Activated CD8-positive, alpha-beta memory T cell treated with anti-CD3 and anti-CD28 coated beads for 1 hour (primary cell): ENCODE measurements at regions not wholly inside any gene's neighbourhood (a gene's known extent, or its start where the extent isn't known, plus 50 kb on each side); places are given as distances from the start of the nearest gene placed in this dataset.

Experiments
- DNase-seq, 2 donors: peaks; one replicate each; pipeline ENCODE4 v3.0.0-alpha.2; 2020; ENCODE audit warnings: low read depth in 1 of 2; ENCODE audit errors: extremely low read depth in 1 of 2

GRCh38 chr7:67807826-67808225 is 811.2 kb downstream of the TYW1 start:
- no peak for DNase-seq

GRCh38 chr7:67809586-67809985 is 813.0 kb downstream of the TYW1 start:
- DNase-seq, result no peak

- no peak for DNase-seq
Observed at GRCh38 chr7:67813621-67814292, 817.1 kb downstream of the TYW1 start.

GRCh38 chr7:67817481-67817880 is 820.8 kb downstream of the TYW1 start:
- DNase-seq, result no peak

DNA sequence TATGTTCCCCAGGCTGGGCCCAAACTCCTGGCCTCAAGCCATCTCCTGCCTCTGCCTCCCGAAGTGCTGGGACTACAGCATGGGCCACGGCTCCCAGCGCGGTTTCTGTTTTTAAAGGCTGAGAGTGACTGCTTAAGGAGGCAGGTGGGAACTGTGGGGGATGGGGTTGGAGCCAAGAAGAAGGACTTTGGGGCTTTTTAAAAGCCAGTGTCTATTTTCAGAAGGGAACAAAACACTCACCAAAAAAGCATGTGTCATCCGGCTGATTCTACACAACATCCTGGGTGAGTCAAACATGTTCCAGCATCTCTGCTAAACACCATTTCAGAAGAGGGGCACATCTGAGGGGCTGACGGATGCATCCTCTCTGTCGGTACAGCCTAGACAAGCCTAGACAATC is 824.5 kb downstream of the TYW1 start:
- DNase-seq, result no peak

GRCh38 chr7:67823345-67823744 is 826.7 kb downstream of the TYW1 start:
- no peak for DNase-seq

GRCh38 chr7:67825356-67825755 is 828.7 kb downstream of the TYW1 start:
- DNase-seq, result no peak

- no peak for DNase-seq
Observed at GRCh38 chr7:67841896-67842295, 845.3 kb downstream of the TYW1 start.

DNA sequence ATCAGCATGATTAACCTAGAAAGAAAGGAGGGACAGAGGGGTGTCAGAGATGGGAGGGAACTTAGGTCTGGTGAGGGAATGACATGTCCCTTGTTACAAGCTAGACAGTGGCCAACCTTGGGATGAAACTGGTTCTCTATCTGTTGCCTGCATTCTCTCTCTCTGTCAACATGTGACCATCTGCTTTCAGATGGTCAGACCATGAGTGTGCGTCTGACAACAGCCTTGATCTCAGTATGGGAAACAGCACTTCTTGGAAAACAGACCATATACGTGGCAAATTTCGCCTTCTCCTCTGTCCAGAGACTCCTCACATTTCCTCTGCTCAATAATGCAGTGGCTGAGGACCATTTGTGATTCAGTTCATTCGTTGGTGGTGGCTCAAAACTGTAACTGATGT is 845.9 kb downstream of the TYW1 start:
- DNase-seq, result no peak

- no peak for DNase-seq
Observed at GRCh38 chr7:67843001-67843565, 846.5 kb downstream of the TYW1 start.

- no peak for DNase-seq
Observed at GRCh38 chr7:67843615-67844014, 847.0 kb downstream of the TYW1 start.

GRCh38 chr7:67847092-67847787 is 850.6 kb downstream of the TYW1 start:
- DNase-seq, result no peak

DNA sequence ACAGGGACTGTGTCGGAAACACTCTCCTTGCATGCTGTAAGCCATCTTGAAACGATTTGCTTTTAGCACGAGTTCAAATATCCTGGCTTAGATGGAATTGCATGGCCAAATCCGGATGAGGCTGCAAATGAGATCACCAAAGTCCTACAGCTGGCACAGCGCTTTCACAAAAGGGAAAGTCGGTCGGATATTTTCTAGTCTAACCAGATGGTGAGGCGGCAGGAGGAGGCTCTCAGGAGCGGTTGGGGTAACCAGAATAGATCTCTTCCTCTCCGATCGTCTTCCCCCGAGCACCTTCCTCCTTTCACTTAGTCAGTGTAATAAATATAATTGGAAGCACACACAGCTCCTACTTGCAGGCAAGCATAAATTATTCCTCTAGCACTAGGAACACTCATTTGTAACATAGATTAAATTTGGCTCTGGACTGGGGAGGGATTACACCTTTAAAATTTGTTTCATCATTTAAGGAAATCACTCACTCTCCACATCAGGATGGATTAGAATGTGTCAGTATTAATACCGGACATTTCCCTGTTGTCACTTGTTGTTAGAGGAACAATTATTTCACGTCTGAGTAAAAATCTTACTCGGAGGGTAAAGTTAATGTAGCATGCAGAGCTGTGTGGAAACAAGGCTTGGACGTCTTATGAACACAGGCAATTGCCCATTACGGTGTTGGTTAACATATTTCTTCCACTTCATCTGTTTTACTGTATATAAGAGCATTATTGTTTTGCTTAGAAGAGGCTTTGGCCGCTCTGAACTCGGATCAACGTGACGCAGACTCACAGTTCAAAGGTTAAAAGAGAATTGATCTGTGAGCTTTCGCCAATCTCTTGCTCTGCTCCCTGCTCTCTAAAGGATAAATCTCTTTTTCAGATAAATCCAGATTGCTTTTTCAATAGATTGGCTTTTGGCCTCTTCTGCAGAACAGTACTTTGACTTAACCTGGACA is 857.9 kb downstream of the TYW1 start:
- no peak for DNase-seq

GRCh38 chr7:67855322-67855721 is 858.7 kb downstream of the TYW1 start:
- no peak for DNase-seq

DNA sequence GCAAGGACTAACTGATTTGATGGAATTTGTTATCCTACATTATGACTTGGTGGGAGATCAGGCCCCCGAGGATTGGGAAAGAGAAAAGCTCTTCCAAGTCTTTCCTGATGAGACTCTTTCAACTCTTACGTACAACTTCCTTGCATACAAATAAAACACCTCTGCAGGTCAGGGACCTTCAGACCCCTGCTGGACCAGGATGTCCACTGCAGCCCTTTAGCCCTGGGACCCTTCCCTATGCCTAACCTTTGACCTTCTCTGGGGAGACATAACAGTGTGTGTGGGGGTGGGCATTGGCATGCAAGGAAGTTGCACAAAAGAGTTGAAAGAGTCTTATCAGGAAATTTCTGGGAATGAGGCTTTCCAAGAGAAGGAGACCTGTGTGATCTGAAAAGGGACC is 859.4 kb downstream of the TYW1 start:
- DNase-seq, result no peak

GRCh38 chr7:67857698-67858097 is 861.1 kb downstream of the TYW1 start:
- DNase-seq, result no peak

- no peak for DNase-seq
Observed at GRCh38 chr7:67858931-67859330, 862.3 kb downstream of the TYW1 start.

- no peak for DNase-seq
Observed at GRCh38 chr7:67863911-67864310, 867.3 kb downstream of the TYW1 start.

DNA sequence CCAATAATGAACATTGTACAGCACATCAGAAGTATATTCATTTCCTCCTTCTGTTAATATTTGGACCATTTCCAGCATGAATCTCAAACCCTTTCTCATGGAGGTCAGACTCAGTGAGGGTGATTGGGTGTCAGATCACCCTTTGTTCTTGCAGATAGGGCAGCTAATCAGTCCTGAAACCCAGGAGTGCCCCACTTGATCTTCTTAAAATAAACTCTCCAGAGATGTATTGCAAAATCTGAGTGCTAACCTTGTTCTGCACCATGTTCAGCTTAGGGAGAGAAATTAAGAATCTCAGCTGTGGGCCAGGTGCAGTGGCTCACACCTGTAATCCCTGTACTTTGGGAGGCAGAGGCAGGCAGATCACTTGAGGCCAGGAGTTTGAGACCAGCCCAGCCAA is 869.4 kb downstream of the TYW1 start:
- DNase-seq, result no peak

DNA sequence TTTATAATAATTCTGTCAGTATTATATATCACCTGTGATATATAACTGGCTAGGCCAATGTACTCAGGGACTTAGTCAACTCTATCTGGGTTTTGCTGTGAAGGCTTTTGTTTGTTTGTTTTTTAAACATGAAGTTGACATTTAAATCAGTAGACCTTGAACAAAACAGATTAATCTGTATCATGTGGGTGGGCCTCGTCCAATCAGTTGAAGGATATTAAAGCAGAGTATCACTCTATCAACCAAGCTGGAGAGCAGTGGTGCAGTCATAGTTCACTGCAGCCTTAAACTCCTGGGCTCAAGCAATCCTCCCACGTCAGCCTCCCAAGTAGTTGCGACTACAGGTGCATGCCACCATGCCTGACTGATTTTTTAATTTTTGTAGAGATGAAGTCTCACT is 870.2 kb downstream of the TYW1 start:
- DNase-seq, result no peak

GRCh38 chr7:67870396-67870795 is 873.8 kb downstream of the TYW1 start:
- no peak for DNase-seq
